ENCODE measurements at regions not wholly inside any gene's neighbourhood (a gene's known extent, or its start where the extent isn't known, plus 50 kb on each side); places are given as distances from the start of the nearest gene placed in this dataset.

DNA sequence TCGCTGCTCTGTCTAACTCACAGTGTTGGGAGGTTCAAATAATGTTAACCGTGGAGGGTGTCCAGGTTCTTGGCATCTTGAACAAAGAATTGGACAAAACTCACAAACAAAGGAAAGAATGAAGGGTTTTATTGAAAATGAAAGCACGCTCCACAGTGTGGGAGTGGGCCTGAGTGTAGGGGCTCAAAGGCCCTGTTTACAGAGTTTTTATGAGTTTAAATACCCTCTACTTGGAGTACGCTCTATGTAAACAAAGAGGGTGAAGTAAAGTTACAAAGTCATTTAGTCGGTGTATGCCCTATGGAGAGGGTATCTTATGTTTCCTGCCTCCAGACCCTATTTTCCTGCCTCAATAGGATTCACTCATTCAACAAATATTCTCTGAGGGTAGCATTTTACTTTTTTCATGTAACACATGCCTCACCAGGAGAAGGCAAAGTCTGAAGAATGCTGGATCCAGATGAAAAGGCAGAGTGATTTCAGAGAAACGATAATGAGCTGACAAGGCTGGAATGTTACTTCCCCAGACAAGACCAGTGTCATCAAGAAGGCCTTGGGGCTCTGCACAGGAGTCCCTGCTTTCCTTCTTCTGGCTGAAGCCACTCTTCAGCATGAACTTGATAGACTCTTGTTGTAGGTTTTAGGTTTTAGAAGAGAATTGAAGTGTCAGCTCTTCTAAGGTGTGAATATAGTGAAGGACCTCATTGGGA is 163.6 kb downstream of the FAM43A start:
- TF ChIP-seq, protein P1, sequence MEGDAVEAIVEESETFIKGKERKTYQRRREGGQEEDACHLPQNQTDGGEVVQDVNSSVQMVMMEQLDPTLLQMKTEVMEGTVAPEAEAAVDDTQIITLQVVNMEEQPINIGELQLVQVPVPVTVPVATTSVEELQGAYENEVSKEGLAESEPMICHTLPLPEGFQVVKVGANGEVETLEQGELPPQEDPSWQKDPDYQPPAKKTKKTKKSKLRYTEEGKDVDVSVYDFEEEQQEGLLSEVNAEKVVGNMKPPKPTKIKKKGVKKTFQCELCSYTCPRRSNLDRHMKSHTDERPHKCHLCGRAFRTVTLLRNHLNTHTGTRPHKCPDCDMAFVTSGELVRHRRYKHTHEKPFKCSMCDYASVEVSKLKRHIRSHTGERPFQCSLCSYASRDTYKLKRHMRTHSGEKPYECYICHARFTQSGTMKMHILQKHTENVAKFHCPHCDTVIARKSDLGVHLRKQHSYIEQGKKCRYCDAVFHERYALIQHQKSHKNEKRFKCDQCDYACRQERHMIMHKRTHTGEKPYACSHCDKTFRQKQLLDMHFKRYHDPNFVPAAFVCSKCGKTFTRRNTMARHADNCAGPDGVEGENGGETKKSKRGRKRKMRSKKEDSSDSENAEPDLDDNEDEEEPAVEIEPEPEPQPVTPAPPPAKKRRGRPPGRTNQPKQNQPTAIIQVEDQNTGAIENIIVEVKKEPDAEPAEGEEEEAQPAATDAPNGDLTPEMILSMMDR (conservative IDR thresholded peaks at IDR 0.05; ENCODE audit: low read depth in 2 of 2): no peak
- TF ChIP-seq, protein P2, sequence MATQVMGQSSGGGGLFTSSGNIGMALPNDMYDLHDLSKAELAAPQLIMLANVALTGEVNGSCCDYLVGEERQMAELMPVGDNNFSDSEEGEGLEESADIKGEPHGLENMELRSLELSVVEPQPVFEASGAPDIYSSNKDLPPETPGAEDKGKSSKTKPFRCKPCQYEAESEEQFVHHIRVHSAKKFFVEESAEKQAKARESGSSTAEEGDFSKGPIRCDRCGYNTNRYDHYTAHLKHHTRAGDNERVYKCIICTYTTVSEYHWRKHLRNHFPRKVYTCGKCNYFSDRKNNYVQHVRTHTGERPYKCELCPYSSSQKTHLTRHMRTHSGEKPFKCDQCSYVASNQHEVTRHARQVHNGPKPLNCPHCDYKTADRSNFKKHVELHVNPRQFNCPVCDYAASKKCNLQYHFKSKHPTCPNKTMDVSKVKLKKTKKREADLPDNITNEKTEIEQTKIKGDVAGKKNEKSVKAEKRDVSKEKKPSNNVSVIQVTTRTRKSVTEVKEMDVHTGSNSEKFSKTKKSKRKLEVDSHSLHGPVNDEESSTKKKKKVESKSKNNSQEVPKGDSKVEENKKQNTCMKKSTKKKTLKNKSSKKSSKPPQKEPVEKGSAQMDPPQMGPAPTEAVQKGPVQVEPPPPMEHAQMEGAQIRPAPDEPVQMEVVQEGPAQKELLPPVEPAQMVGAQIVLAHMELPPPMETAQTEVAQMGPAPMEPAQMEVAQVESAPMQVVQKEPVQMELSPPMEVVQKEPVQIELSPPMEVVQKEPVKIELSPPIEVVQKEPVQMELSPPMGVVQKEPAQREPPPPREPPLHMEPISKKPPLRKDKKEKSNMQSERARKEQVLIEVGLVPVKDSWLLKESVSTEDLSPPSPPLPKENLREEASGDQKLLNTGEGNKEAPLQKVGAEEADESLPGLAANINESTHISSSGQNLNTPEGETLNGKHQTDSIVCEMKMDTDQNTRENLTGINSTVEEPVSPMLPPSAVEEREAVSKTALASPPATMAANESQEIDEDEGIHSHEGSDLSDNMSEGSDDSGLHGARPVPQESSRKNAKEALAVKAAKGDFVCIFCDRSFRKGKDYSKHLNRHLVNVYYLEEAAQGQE (IDR thresholded peaks at IDR 0.05; ENCODE audit: unreplicated experiment): no peak
- TF ChIP-seq EZH2 (IDR thresholded peaks at IDR 0.05; ENCODE audit: low read depth, unreplicated experiment): no peak

All from GM23338 (cell line).